GM20000 (cell line): ENCODE measurements at regions not wholly inside any gene's neighbourhood (a gene's known extent, or its start where the extent isn't known, plus 50 kb on each side); places are given as distances from the start of the nearest gene placed in this dataset.
"Not testable (repeated sequence)": the region's sequence is repeated elsewhere in the genome, so short reads cannot be mapped to it uniquely, and the experiment has no call there.

Experiments
- DNase-seq: peaks from one replicate; pipeline ENCODE4 v3.0.0; 2012; ENCODE audit warnings: low spot score
- CTCF ChIP-seq: IDR thresholded peaks from 2 replicates; pipeline ENCODE4 v1.5.1; 2012; ENCODE audit warnings: mild to moderate bottlenecking, control low read depth; ENCODE audit errors: extremely low read depth, missing control alignments

- DNase-seq: no peak
- TF ChIP-seq CTCF: no peak
Observed at GRCh38 chr1:41977326-41977725, 58.6 kb upstream of the HIVEP3 start.

GRCh38 chr1:41976671-41977070 lies 57.9 kb upstream of the HIVEP3 start:
- TF ChIP-seq CTCF: no peak
- no peak for DNase-seq

GRCh38 chr1:41975850-41976569 lies 57.3 kb upstream of the HIVEP3 start:
- TF ChIP-seq CTCF: no peak
- DNase-seq: no peak

- no peak for DNase-seq
- no peak for TF ChIP-seq CTCF
Observed at GRCh38 chr1:41975121-41975520, 56.4 kb upstream of the HIVEP3 start.

GRCh38 chr1:41968557-41968956 lies 49.8 kb upstream of the HIVEP3 start:
- DNase-seq: not testable (repeated sequence)
